AG04450 (cell line): ENCODE measurements at regions not wholly inside any gene's neighbourhood (a gene's known extent, or its start where the extent isn't known, plus 50 kb on each side); places are given as distances from the start of the nearest gene placed in this dataset.

Experiments
- CTCF ChIA-PET: fragments of 300-600, 350-600 bp; formaldehyde crosslinking; extraction: SDS; loops from one replicate; lab custom pipeline; 2022; ENCODE audit warnings: antibody characterized with exemption, inconsistent platforms; lab: Charles Lee
- POLR2A ChIA-PET: fragments of 350-600 bp; formaldehyde crosslinking; extraction: SDS; loops from one replicate; lab custom pipeline; 2021; ENCODE audit warnings: antibody characterized with exemption, inconsistent platforms; lab: Yijun Ruan, JAX
- DNase-seq: peaks from one replicate; pipeline ENCODE4 v3.0.0-alpha.2; 2011; ENCODE audit warnings: low read depth, low spot score
- H3K27ac ChIP-seq: one replicate; pipeline ENCODE4 v1.5.1; 2012; ENCODE audit warnings: low read depth, low read length, control low read depth
- H3K27me3 ChIP-seq: one replicate; pipeline ENCODE4 v1.6.0; 2012; ENCODE audit warnings: low read length; ENCODE audit not compliant: control insufficient read depth, insufficient read depth
- H3K4me3 ChIP-seq: 2 replicates; pipeline ENCODE4 v1.5.1; 2011; ENCODE audit warnings: mild to moderate bottlenecking, low read depth, low read length, control low read depth
- H3K9me3 ChIP-seq: 2 replicates; pipeline ENCODE4 v1.5.1; 2012; ENCODE audit warnings: low read length; ENCODE audit not compliant: control insufficient read depth, insufficient read depth
- TF ChIP-seq, protein P1 (sequence below): IDR thresholded peaks from 2 replicates; pipeline ENCODE4 v1.5.1; 2011; ENCODE audit warnings: low read depth, low read length, control low read depth, inconsistent platforms

DNA sequence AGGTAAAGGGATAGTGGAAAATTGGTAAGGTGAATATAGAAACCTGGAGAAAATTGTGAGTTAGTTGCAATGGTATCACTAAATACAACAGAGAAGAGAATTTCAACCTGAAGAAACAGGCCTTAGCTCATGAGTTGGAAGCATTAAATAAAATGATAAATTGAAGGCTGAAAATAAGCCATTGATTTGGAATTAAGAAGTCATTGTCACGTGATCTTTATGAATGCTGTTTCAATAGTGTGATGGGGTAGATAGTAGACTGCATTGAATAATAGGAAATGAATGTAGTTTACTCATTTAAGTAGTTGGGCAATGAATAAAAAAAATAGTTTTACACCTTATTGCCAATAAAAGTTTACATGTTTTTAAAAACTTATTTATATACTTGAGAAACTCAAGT is 88.5 kb upstream of the ADGRB3 start:
- Histone ChIP-seq H3K9me3 (no peaks in the 10 kb centered on the region), H3K4me3 (no peak overlapping the region), H3K27ac (no peak overlapping the region), H3K27me3 (no peaks in the 10 kb centered on the region)
- ChIA-PET CTCF (no interaction called here), POLR2A (no interaction called here)
- no peak for DNase-seq
- TF ChIP-seq, protein P1, sequence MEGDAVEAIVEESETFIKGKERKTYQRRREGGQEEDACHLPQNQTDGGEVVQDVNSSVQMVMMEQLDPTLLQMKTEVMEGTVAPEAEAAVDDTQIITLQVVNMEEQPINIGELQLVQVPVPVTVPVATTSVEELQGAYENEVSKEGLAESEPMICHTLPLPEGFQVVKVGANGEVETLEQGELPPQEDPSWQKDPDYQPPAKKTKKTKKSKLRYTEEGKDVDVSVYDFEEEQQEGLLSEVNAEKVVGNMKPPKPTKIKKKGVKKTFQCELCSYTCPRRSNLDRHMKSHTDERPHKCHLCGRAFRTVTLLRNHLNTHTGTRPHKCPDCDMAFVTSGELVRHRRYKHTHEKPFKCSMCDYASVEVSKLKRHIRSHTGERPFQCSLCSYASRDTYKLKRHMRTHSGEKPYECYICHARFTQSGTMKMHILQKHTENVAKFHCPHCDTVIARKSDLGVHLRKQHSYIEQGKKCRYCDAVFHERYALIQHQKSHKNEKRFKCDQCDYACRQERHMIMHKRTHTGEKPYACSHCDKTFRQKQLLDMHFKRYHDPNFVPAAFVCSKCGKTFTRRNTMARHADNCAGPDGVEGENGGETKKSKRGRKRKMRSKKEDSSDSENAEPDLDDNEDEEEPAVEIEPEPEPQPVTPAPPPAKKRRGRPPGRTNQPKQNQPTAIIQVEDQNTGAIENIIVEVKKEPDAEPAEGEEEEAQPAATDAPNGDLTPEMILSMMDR = no peak

DNA sequence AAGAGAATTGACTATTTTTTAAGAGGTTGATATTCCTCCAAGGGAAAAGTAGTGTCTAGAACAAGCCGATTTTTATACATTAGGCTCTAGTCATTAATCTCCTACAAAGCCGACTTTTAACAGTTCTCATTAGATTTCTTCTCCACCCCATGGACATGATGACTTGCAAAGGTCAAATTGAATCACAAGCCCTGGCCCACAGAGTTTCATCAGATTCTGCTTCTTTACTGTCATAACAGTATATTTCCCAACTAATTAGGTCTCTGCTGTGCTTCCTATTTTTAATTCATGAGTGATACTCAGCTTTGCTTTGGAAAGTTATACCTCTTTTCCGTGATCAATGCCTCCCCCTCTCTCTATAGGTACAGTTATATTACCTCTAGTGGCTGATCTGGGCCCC is 90.6 kb upstream of the ADGRB3 start:
- no peak for DNase-seq
- ChIA-PET POLR2A (no interaction called here), CTCF (interaction anchor here (0.6 kb wide), 1 partner anchor 93 kb away, joined by 3 read pairs; no protein-coding TSS in a partner anchor)
- H3K9me3 ChIP-seq = no peaks in the 10 kb centered on the region
- TF ChIP-seq, protein P1 = no peak
- H3K4me3 ChIP-seq = no peak overlapping the region
- H3K27me3 ChIP-seq = no peaks in the 10 kb centered on the region
- H3K27ac ChIP-seq = no peak overlapping the region

DNA sequence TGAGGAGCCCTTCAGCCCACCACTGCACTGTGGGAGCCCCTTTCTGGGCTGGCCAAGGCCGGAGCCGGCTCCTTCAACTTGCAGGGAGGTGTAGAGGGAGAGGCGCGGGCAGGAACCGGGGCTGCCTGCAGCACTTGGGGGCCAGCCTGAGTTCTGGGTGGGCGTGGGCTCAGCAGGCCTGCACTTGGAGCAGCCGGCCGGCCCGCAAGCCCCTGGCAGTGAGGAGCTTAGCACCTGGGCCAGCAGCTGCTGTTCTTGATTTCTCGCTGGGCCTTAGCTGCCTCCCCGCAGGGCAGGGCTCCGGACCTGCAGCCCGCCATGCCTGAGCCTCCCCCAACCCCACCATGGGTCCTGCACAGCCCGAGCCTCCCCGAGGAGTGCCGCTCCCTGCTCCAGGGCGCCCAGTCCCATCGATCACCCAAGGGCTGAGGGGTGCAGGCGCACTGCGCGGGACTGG is 101.7 kb upstream of the ADGRB3 start:
- Histone ChIP-seq H3K27me3 (no peaks in the 10 kb centered on the region), H3K4me3 (no peak overlapping the region), H3K9me3 (peaks cover 6% of the 10 kb centered on the region), H3K27ac (no peak overlapping the region)
- no peak for DNase-seq
- ChIA-PET POLR2A (no interaction called here), CTCF (no interaction called here)
- TF ChIP-seq, protein P1 = no peak

- CTCF ChIA-PET = no interaction called here
Observed at GRCh38 chr6:68527691-68528090, 107.4 kb upstream of the ADGRB3 start.

DNA sequence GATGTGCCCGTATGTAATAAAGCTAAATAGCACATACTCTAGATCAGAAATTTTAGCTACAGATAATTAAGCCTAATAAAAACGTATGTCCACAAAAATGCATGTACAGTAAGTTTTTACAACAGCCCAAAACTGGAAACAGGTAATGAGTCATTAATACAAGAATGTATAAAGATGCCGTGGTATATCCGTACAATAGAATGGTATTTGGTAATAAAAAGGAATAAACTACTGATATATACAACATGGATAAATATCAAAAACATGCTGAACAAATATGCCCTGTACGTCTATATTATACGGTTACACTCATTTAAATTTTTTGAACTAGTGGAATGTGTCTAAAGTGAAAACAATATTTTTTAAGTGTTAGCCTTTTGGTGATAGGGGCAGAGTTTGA is 128.2 kb upstream of the ADGRB3 start:
- Histone ChIP-seq H3K27ac (no peak overlapping the region), H3K4me3 (no peak overlapping the region), H3K27me3 (no peaks in the 10 kb centered on the region), H3K9me3 (no peaks in the 10 kb centered on the region)
- no peak for DNase-seq
- POLR2A ChIA-PET = no interaction called here
- CTCF ChIA-PET = no interaction called here
- TF ChIP-seq, protein P1 = no peak

More at GRCh38 chr6:68527691-68528090, 107.4 kb upstream of the ADGRB3 start:
- TF ChIP-seq, protein P1 = no peak
- no peak for DNase-seq
- Histone ChIP-seq H3K9me3 (peaks cover 2% of the 10 kb centered on the region; the same call in 1 of the 2 replicates), H3K4me3 (no peak overlapping the region), H3K27me3 (no peaks in the 10 kb centered on the region), H3K27ac (no peak overlapping the region)
- POLR2A ChIA-PET = interaction anchor here (0.6 kb wide), 1 partner anchor 186 kb away, joined by 3 read pairs; no protein-coding TSS in a partner anchor
